ENCODE measurements at regions not wholly inside any gene's neighbourhood (a gene's known extent, or its start where the extent isn't known, plus 50 kb on each side); places are given as distances from the start of the nearest gene placed in this dataset.

DNA sequence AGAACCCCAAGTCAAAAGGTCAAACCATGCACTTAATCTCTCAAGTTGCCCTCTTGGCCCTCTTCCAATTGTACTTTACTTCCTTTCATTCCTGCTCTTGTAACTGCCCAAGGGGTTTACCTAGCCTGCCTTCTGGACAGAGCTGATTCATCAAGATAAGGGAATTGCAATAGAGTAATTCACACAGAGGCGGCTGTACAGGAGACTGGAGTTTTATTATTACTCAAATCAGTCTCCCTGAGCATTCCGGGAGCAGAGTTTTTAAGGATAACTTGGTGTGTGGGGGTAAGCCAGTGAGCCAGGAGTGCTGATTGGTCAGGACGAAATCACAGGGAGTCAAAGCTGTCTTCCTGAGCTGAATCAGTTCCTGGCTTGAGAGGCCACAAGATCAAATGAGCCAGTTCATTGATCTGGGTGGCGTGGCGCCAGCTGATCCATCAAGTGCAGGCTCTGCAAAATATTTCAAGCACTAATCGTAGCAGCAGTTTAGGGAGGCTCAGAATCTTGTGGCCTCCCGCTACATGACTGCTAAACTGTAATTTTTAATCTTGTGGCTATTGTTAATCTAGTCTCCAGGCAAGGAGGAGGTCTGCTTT, 590.0 kb downstream of the EPHA3 start:
- BruUV-seq (replicated peaks) = no TSS peak
- Histone ChIP-seq H4K20me1 (replicated peaks; ENCODE audit: control insufficient read depth, extremely low read depth, insufficient read depth, low read length) (no peaks in the 10 kb centered on the region), H3K4me2 (ENCODE audit: insufficient read depth, low read length) (no peak overlapping the region), H3K9me1 (replicated peaks; ENCODE audit: control insufficient read depth, extremely low read depth, insufficient read depth, low read length) (no peaks in the 10 kb centered on the region), H3K27ac (ENCODE audit: insufficient read depth, low read depth, low read length) (no peak overlapping the region), H2AFZ (ENCODE audit: low read depth, low read length) (no peak overlapping the region), H3K4me1 (ENCODE audit: control insufficient read depth, extremely low read depth, insufficient read depth, low read length) (no peaks in the 10 kb centered on the region), H3K4me3 (replicated peaks in 1 of 3; ENCODE audit: insufficient read depth in 1 of 3, low read depth in 1 of 3, low read length in 3 of 3) (no peak overlapping the region), H3K36me3 (ENCODE audit: control insufficient read depth in 2 of 2, extremely low read depth in 1 of 2, insufficient read depth in 2 of 2, low read length in 2 of 2) (no peaks in the 10 kb centered on the region), H3K79me2 (ENCODE audit: control insufficient read depth, insufficient read depth, low read length) (no peaks in the 10 kb centered on the region), H3K27me3 (ENCODE audit: control insufficient read depth in 2 of 2, insufficient read depth in 2 of 2, low read length in 2 of 2) (no peaks in the 10 kb centered on the region), H3K9ac (replicated peaks; ENCODE audit: extremely low read depth, insufficient read depth, low read length) (no peak overlapping the region), H3K9me3 (replicated peaks; ENCODE audit: control insufficient read depth, insufficient read depth, low read length) (peaks cover 1% of the 10 kb centered on the region)
- POLR2A ChIA-PET = no interaction called here
- DNase-seq (ENCODE audit: low read depth, low spot score) (no peak), FAIRE-seq (no peak)
- CTCF ChIA-PET = no interaction called here
- dilution Hi-C loops (cut with MboI; ENCODE audit: extremely low pct_ligation_motif_present, low sequenced_read_pairs) = no loop called here
- TF ChIP-seq POLR2A (IDR thresholded peaks at IDR 0.05; ENCODE audit: low read depth, low read length) = no peak
- no peak for TF ChIP-seq CTCF (IDR thresholded peaks at IDR 0.05; ENCODE audit: extremely low read depth in 1 of 2, insufficient read depth in 1 of 2, low read depth in 1 of 2, low read length in 2 of 2)
- no peak for TF ChIP-seq GATA2 (IDR thresholded peaks at IDR 0.05; ENCODE audit: insufficient read depth, insufficient read length, low read depth, low read length)
- TF ChIP-seq MYC (IDR thresholded peaks at IDR 0.05; ENCODE audit: low read depth, low read length) = no peak
- TF ChIP-seq MAX (IDR thresholded peaks at IDR 0.05; ENCODE audit: insufficient read depth, insufficient read length) = no peak
- no peak for TF ChIP-seq FOS (IDR thresholded peaks at IDR 0.05; ENCODE audit: borderline replicate concordance, insufficient read depth, low read length)
- no peak for TF ChIP-seq POLR2AphosphoS5 (IDR thresholded peaks at IDR 0.05; ENCODE audit: insufficient read depth, low read depth, low read length)
- TF ChIP-seq JUN (IDR thresholded peaks at IDR 0.05; ENCODE audit: borderline replicate concordance, insufficient read depth, insufficient read length, low read depth) = no peak
- intact Hi-C loops (cut with micrococcal nuclease) = no loop called here

Data from endothelial cell of umbilical vein (primary cell).